Cardiac septum (tissue), 1 donor: ENCODE measurements at regions not wholly inside any gene's neighbourhood (a gene's known extent, or its start where the extent isn't known, plus 50 kb on each side); places are given as distances from the start of the nearest gene placed in this dataset.

Experiments used
- DNase-seq: peaks from one replicate; pipeline ENCODE4 v3.0.0-alpha.2; 2020; ENCODE audit warnings: low spot score
- intact Hi-C: fragments of 100-400 bp; cut with DNase I; formaldehyde crosslinking; loops from one replicate; pipeline ENCODE4 v1.14.0; 2022
- donor health status: DM: no; HTN: no; CAD: no.

GRCh38 chr5:107228226-107228625, 442.5 kb downstream of the EFNA5 start:
- intact Hi-C loops: no loop called here
- DNase-seq: no peak

- intact Hi-C loops: loop anchor here (5.0 kb wide), 1 partner anchor 148 kb away; no protein-coding TSS in a partner anchor
Observed at GRCh38 chr5:107224272-107224671, 446.5 kb downstream of the EFNA5 start.

GRCh38 chr5:107223066-107223465, 447.7 kb downstream of the EFNA5 start:
- DNase-seq: no peak
- intact Hi-C loops: loop anchor here (5.0 kb wide), 1 partner anchor 149 kb away; no protein-coding TSS in a partner anchor

More at GRCh38 chr5:107224272-107224671, 446.5 kb downstream of the EFNA5 start:
- no peak for DNase-seq

GRCh38 chr5:107219993-107220392, 450.7 kb downstream of the EFNA5 start:
- DNase-seq: no peak
- intact Hi-C loops: loop anchor here (2.0 to 5.0 kb wide), 5 partner anchors 152 to 453 kb away; no protein-coding TSS in a partner anchor

- intact Hi-C loops: loop anchor here (2.0 to 5.0 kb wide), 4 partner anchors 161 to 454 kb away; no protein-coding TSS in a partner anchor
- no peak for DNase-seq
Observed at GRCh38 chr5:107218457-107219193, 452.1 kb downstream of the EFNA5 start.

- intact Hi-C loops: loop anchor here (2.0 to 5.0 kb wide), 4 partner anchors 160 to 455 kb away; no protein-coding TSS in a partner anchor
- DNase-seq: peak; percentile 87
Observed at GRCh38 chr5:107217721-107218130, 453.0 kb downstream of the EFNA5 start.

- intact Hi-C loops: loop anchor here (5.0 kb wide), 2 partner anchors 159 to 356 kb away; no protein-coding TSS in a partner anchor
- no peak for DNase-seq
Observed at GRCh38 chr5:107216587-107216986, 454.1 kb downstream of the EFNA5 start.

GRCh38 chr5:107215611-107216010, 455.1 kb downstream of the EFNA5 start:
- intact Hi-C loops: loop anchor here (5.0 kb wide), 2 partner anchors 158 to 357 kb away; no protein-coding TSS in a partner anchor
- no peak for DNase-seq

GRCh38 chr5:107213025-107213424, 457.7 kb downstream of the EFNA5 start:
- DNase-seq: no peak

GRCh38 chr5:107211630-107212029, 459.1 kb downstream of the EFNA5 start:
- intact Hi-C loops: no loop called here
- no peak for DNase-seq

More at GRCh38 chr5:107213025-107213424, 457.7 kb downstream of the EFNA5 start:
- intact Hi-C loops: no loop called here

- no peak for DNase-seq
- intact Hi-C loops: no loop called here
Observed at GRCh38 chr5:107208867-107209266, 461.9 kb downstream of the EFNA5 start.

GRCh38 chr5:107204413-107204812, 466.3 kb downstream of the EFNA5 start:
- intact Hi-C loops: no loop called here
- no peak for DNase-seq

GRCh38 chr5:107203243-107203642, 467.5 kb downstream of the EFNA5 start:
- intact Hi-C loops: no loop called here
- no peak for DNase-seq

GRCh38 chr5:107199756-107200155, 471.0 kb downstream of the EFNA5 start:
- no peak for DNase-seq
- intact Hi-C loops: no loop called here

GRCh38 chr5:107196500-107197059, 474.2 kb downstream of the EFNA5 start:
- intact Hi-C loops: no loop called here
- no peak for DNase-seq

- intact Hi-C loops: no loop called here
- no peak for DNase-seq
Observed at GRCh38 chr5:107195890-107196395, 474.8 kb downstream of the EFNA5 start.

GRCh38 chr5:107184871-107185270, 485.9 kb downstream of the EFNA5 start:
- DNase-seq: no peak
- intact Hi-C loops: no loop called here

GRCh38 chr5:107184066-107184465, 486.7 kb downstream of the EFNA5 start:
- DNase-seq: no peak
- intact Hi-C loops: no loop called here

GRCh38 chr5:107170620-107171019, 500.1 kb downstream of the EFNA5 start:
- no peak for DNase-seq
- intact Hi-C loops: no loop called here

- DNase-seq: no peak
- intact Hi-C loops: no loop called here
Observed at GRCh38 chr5:107169867-107170266, 500.9 kb downstream of the EFNA5 start.
